ENCODE measurements at regions not wholly inside any gene's neighbourhood (a gene's known extent, or its start where the extent isn't known, plus 50 kb on each side); places are given as distances from the start of the nearest gene placed in this dataset.

- no peaks in the 10 kb centered on the region for H4K20me1 ChIP-seq (ENCODE audit: control insufficient read depth, insufficient read depth, low read depth, low read length)
- H3K9me3 ChIP-seq (ENCODE audit: control insufficient read depth, insufficient read depth, low read length) = no peaks in the 10 kb centered on the region
- H3K36me3 ChIP-seq (ENCODE audit: control insufficient read depth, low read length) = no peaks in the 10 kb centered on the region
- TF ChIP-seq CTCF (IDR thresholded peaks at IDR 0.05; ENCODE audit: low read depth, low read length, poor library complexity, severe bottlenecking) = no peak
- TF ChIP-seq EZH2phosphoT487 (IDR thresholded peaks at IDR 0.05; ENCODE audit: borderline replicate concordance, low read length) = no peak
- no peaks in the 10 kb centered on the region for H3F3A ChIP-seq (ENCODE audit: control insufficient read depth, insufficient read depth)
- H3K4me1 ChIP-seq (ENCODE audit: control insufficient read depth, low read length) = peaks cover 53% of the 10 kb centered on the region
- peak overlapping the region; percentile 62 for H3K4me3 ChIP-seq (ENCODE audit: low read length)
- peaks cover 11% of the 10 kb centered on the region for H3K79me2 ChIP-seq (ENCODE audit: control insufficient read depth, low read length)
- H3K27ac ChIP-seq (ENCODE audit: low read depth, low read length) = peak overlapping the region; percentile 43
- peak overlapping the region; percentile 81 for H3K4me2 ChIP-seq (ENCODE audit: low read length)
- H3K27me3 ChIP-seq (ENCODE audit: control insufficient read depth, low read length) = no peaks in the 10 kb centered on the region
- H3K9me2 ChIP-seq (replicated peaks; ENCODE audit: control insufficient read depth, low read length) = no peaks in the 10 kb centered on the region
Measured at GRCh38 chr11:128291007-128291406, 296.4 kb downstream of the ETS1 start.

GRCh38 chr11:128290106-128290840 is 297.1 kb downstream of the ETS1 start:
- peak overlapping the region; percentile 43 for H3K27ac ChIP-seq (ENCODE audit: low read depth, low read length)
- TF ChIP-seq EZH2phosphoT487 (IDR thresholded peaks at IDR 0.05; ENCODE audit: borderline replicate concordance, low read length) (no peak), CTCF (IDR thresholded peaks at IDR 0.05; ENCODE audit: low read depth, low read length, poor library complexity, severe bottlenecking) (peak; percentile 87)
- H3K79me2 ChIP-seq (ENCODE audit: control insufficient read depth, low read length) = peaks cover 11% of the 10 kb centered on the region
- H3K4me2 ChIP-seq (ENCODE audit: low read length) = peak overlapping the region; percentile 81
- H3F3A ChIP-seq (ENCODE audit: control insufficient read depth, insufficient read depth) = no peaks in the 10 kb centered on the region
- no peaks in the 10 kb centered on the region for H4K20me1 ChIP-seq (ENCODE audit: control insufficient read depth, insufficient read depth, low read depth, low read length)
- H3K4me1 ChIP-seq (ENCODE audit: control insufficient read depth, low read length) = peaks cover 53% of the 10 kb centered on the region
- H3K4me3 ChIP-seq (ENCODE audit: low read length) = peak overlapping the region; percentile 62
- no peaks in the 10 kb centered on the region for H3K9me3 ChIP-seq (ENCODE audit: control insufficient read depth, insufficient read depth, low read length)
- no peaks in the 10 kb centered on the region for H3K9me2 ChIP-seq (replicated peaks; ENCODE audit: control insufficient read depth, low read length)
- no peaks in the 10 kb centered on the region for H3K36me3 ChIP-seq (ENCODE audit: control insufficient read depth, low read length)
- H3K27me3 ChIP-seq (ENCODE audit: control insufficient read depth, low read length) = no peaks in the 10 kb centered on the region

GRCh38 chr11:128289048-128289447 is 298.3 kb downstream of the ETS1 start:
- H3K27me3 ChIP-seq (ENCODE audit: control insufficient read depth, low read length) = no peaks in the 10 kb centered on the region
- no peaks in the 10 kb centered on the region for H3K36me3 ChIP-seq (ENCODE audit: control insufficient read depth, low read length)
- H3K9me2 ChIP-seq (replicated peaks; ENCODE audit: control insufficient read depth, low read length) = no peaks in the 10 kb centered on the region
- no peaks in the 10 kb centered on the region for H4K20me1 ChIP-seq (ENCODE audit: control insufficient read depth, insufficient read depth, low read depth, low read length)
- TF ChIP-seq CTCF (IDR thresholded peaks at IDR 0.05; ENCODE audit: low read depth, low read length, poor library complexity, severe bottlenecking) (no peak), EZH2phosphoT487 (IDR thresholded peaks at IDR 0.05; ENCODE audit: borderline replicate concordance, low read length) (no peak)
- peaks cover 53% of the 10 kb centered on the region for H3K4me1 ChIP-seq (ENCODE audit: control insufficient read depth, low read length)
- peaks cover 11% of the 10 kb centered on the region for H3K79me2 ChIP-seq (ENCODE audit: control insufficient read depth, low read length)
- H3F3A ChIP-seq (ENCODE audit: control insufficient read depth, insufficient read depth) = no peaks in the 10 kb centered on the region
- H3K9me3 ChIP-seq (ENCODE audit: control insufficient read depth, insufficient read depth, low read length) = no peaks in the 10 kb centered on the region
- H3K4me3 ChIP-seq (ENCODE audit: low read length) = no peak overlapping the region
- no peak overlapping the region for H3K27ac ChIP-seq (ENCODE audit: low read depth, low read length)
- H3K4me2 ChIP-seq (ENCODE audit: low read length) = no peak overlapping the region

Measured in DOHH2 (cell line).